H1 (cell line): ENCODE measurements at regions not wholly inside any gene's neighbourhood (a gene's known extent, or its start where the extent isn't known, plus 50 kb on each side); places are given as distances from the start of the nearest gene placed in this dataset.

Source experiments
- CTCF ChIA-PET: fragments of 300-600 bp; sonication (Branson Sonifier 250); formaldehyde crosslinking; loops from one replicate; lab custom pipeline; 2021; ENCODE audit not compliant: partially characterized antibody; lab: Charles Lee
- POLR2A ChIA-PET: fragments of 300-600 bp; sonication (Branson Sonifier 250); formaldehyde crosslinking; loops from one replicate; lab custom pipeline; 2021; ENCODE audit warnings: inconsistent platforms; ENCODE audit not compliant: partially characterized antibody; lab: Charles Lee
- DNase-seq, 2 experiments: peaks; one replicate each; pipeline versions ENCODE4 v3.0.0 to v3.0.0-alpha.2; 2010 to 2022; ENCODE audit warnings: low spot score in 2 of 2, low read depth in 1 of 2, mixed read lengths in 1 of 2
- FAIRE-seq: peaks from 2 replicates; lab custom pipeline; 2011; peaks lifted over from hg19 to GRCh38; lab: Jason Lieb, UNC
- H2AFZ ChIP-seq: 2 replicates; pipeline ENCODE4 v1.8.1; 2012; ENCODE audit warnings: low read length, inconsistent platforms
- H2AK5ac ChIP-seq: 2 replicates; pipeline ENCODE4 v1.6.1; 2013; ENCODE audit warnings: low read depth, low read length
- H2BK120ac ChIP-seq: replicated peaks from 2 replicates; pipeline ENCODE3; 2013; ENCODE audit warnings: low read depth, low read length, inconsistent platforms
- H2BK12ac ChIP-seq: 2 replicates; pipeline ENCODE4 v1.6.1; 2013; ENCODE audit warnings: low read depth, low read length
- H2BK15ac ChIP-seq: 2 replicates; pipeline ENCODE4 v1.6.1; 2013; ENCODE audit warnings: low read length
- H2BK20ac ChIP-seq: 2 replicates; pipeline ENCODE4 v1.6.1; 2013; ENCODE audit warnings: low read length
- H2BK5ac ChIP-seq: 2 replicates; pipeline ENCODE4 v1.6.1; 2013; ENCODE audit warnings: low read depth, low read length
- H3K14ac ChIP-seq: 2 replicates; pipeline ENCODE4 v1.6.1; 2013; ENCODE audit warnings: inconsistent platforms; ENCODE audit not compliant: insufficient read length
- H3K18ac ChIP-seq: 2 replicates; pipeline ENCODE4 v1.6.1; 2013; ENCODE audit warnings: low read length; ENCODE audit errors: extremely low read depth
- H3K23ac ChIP-seq: 2 replicates; pipeline ENCODE4 v1.6.1; 2013; ENCODE audit warnings: inconsistent platforms; ENCODE audit not compliant: insufficient read length
- H3K23me2 ChIP-seq: 2 replicates; pipeline ENCODE4 v1.6.1; 2013; ENCODE audit warnings: low read depth, low read length
- H3K27ac ChIP-seq: 2 replicates; pipeline ENCODE4 v1.6.1; 2011; ENCODE audit warnings: low read depth, low read length, inconsistent platforms
- H3K27me3 ChIP-seq, 4 experiments: replicated peaks in 1 of 4; 1 replicate in 1 of 4; 2 replicates in 3 of 4; pipeline versions ENCODE4 v1.6.1 to v1.8.1; 2011 to 2013; ENCODE audit warnings: low read length in 3 of 4, mild to moderate bottlenecking in 3 of 4, inconsistent platforms in 2 of 4, mixed read lengths in 2 of 4, moderate library complexity in 1 of 4; ENCODE audit not compliant: control insufficient read depth in 3 of 4, insufficient read depth in 3 of 4; ENCODE audit errors: extremely low read depth in 1 of 4
- H3K36me3 ChIP-seq, 4 experiments: 2 replicates each; pipeline versions ENCODE4 v1.6.1 to v1.8.1; 2011 to 2013; ENCODE audit warnings: mild to moderate bottlenecking in 4 of 4, low read length in 3 of 4, moderate library complexity in 2 of 4, control low read depth in 1 of 4, inconsistent platforms in 1 of 4; ENCODE audit not compliant: insufficient read depth in 4 of 4, control insufficient read depth in 2 of 4
- H3K4ac ChIP-seq: replicated peaks from 2 replicates; pipeline ENCODE3; 2013; ENCODE audit warnings: low read length, low read depth, mixed read lengths, inconsistent platforms; ENCODE audit not compliant: insufficient read length
- H3K4me1 ChIP-seq, 4 experiments: replicated peaks in 1 of 4; 1 replicate in 1 of 4; 2 replicates in 3 of 4; pipeline versions ENCODE4 v1.6.1 to v1.8.1; 2011 to 2013; ENCODE audit warnings: low read length in 3 of 4, inconsistent platforms in 2 of 4, mixed read lengths in 1 of 4; ENCODE audit not compliant: insufficient read depth in 4 of 4, control insufficient read depth in 3 of 4
- H3K4me2 ChIP-seq, 2 experiments: 2 replicates each; pipeline versions ENCODE4 v1.6.1 to v1.8.1; 2011 to 2013; ENCODE audit warnings: low read depth in 2 of 2, low read length in 2 of 2, control low read depth in 1 of 2, inconsistent platforms in 1 of 2, mild to moderate bottlenecking in 1 of 2; ENCODE audit not compliant: insufficient read depth in 1 of 2
- H3K4me3 ChIP-seq, 4 experiments: fragments of 200-600, 300-600 bp in 1 of 4; sonication (generic), shearing (Covaris generic), sonication (Bioruptor Twin) in 1 of 4; 2 replicates each; pipeline versions ENCODE4 v1.5.1 to v1.8.1; 2011 to 2016; ENCODE audit warnings: low read length in 4 of 4, low read depth in 3 of 4, control low read depth in 2 of 4, inconsistent platforms in 2 of 4, mild to moderate bottlenecking in 2 of 4, mixed read lengths in 1 of 4, moderate library complexity in 1 of 4; ENCODE audit not compliant: insufficient read depth in 2 of 4; ENCODE audit errors: extremely low read depth in 1 of 4
- H3K56ac ChIP-seq: replicated peaks from 2 replicates; pipeline ENCODE3; 2013; ENCODE audit warnings: low read depth, mild to moderate bottlenecking, mixed read lengths, low read length, inconsistent platforms; ENCODE audit not compliant: insufficient read length
- H3K79me1 ChIP-seq: 2 replicates; pipeline ENCODE4 v1.6.1; 2013; ENCODE audit warnings: low read depth, low read length, control low read depth
- H3K79me2 ChIP-seq, 2 experiments: 2 replicates each; pipeline versions ENCODE4 v1.6.1 to v1.8.1; 2012 to 2013; ENCODE audit warnings: low read length in 2 of 2, mild to moderate bottlenecking in 2 of 2, inconsistent platforms in 1 of 2; ENCODE audit not compliant: insufficient read depth in 2 of 2, control insufficient read depth in 1 of 2
- H3K9ac ChIP-seq, 4 experiments: replicated peaks in 1 of 4; 1 replicate in 1 of 4; 2 replicates in 3 of 4; pipeline versions ENCODE4 v1.6.1 to v1.8.1; 2011 to 2013; ENCODE audit warnings: low read depth in 3 of 4, low read length in 3 of 4, control low read depth in 2 of 4, mild to moderate bottlenecking in 2 of 4, moderate library complexity in 2 of 4, inconsistent platforms in 1 of 4; ENCODE audit errors: extremely low read depth in 1 of 4
- H3K9me3 ChIP-seq, 2 experiments: 2 replicates each; pipeline versions ENCODE4 v1.6.1 to v1.8.1; 2012 to 2013; ENCODE audit warnings: mild to moderate bottlenecking in 2 of 2, moderate library complexity in 2 of 2, control low read depth in 1 of 2, inconsistent platforms in 1 of 2, low read depth in 1 of 2, low read length in 1 of 2, mixed read lengths in 1 of 2; ENCODE audit not compliant: insufficient read depth in 2 of 2
- H4K20me1 ChIP-seq, 2 experiments: replicated peaks in 1 of 2; 2 replicates each; pipeline versions ENCODE3 to v1.8.1; 2011 to 2013; ENCODE audit warnings: inconsistent platforms in 2 of 2, low read length in 2 of 2, mild to moderate bottlenecking in 1 of 2; ENCODE audit not compliant: insufficient read depth in 2 of 2, control insufficient read depth in 1 of 2
- H4K5ac ChIP-seq: 2 replicates; pipeline ENCODE4 v1.6.1; 2013; ENCODE audit warnings: low read length, low read depth, mixed read lengths, inconsistent platforms; ENCODE audit not compliant: insufficient read length
- H4K8ac ChIP-seq: 2 replicates; pipeline ENCODE4 v1.8.0; 2013; ENCODE audit warnings: mild to moderate bottlenecking, moderate library complexity, low read length, inconsistent platforms; ENCODE audit not compliant: insufficient read depth; ENCODE audit errors: extremely low read depth
- H4K91ac ChIP-seq: replicated peaks from 2 replicates; pipeline ENCODE3; 2013; ENCODE audit warnings: low read length, mixed read lengths, inconsistent platforms; ENCODE audit not compliant: insufficient read length
- CEBPB ChIP-seq: IDR thresholded peaks from 2 replicates; pipeline ENCODE4 v1.6.1; 2012; ENCODE audit warnings: low read depth, low read length
- CHD1 ChIP-seq: IDR thresholded peaks from 2 replicates; pipeline ENCODE4 v1.6.1; 2012; ENCODE audit warnings: low read depth, low read length, improper control_type of control experiment
- CTBP2 ChIP-seq: IDR thresholded peaks from 2 replicates; pipeline ENCODE4 v1.7.0; 2011; ENCODE audit warnings: borderline replicate concordance, mild to moderate bottlenecking, moderate library complexity, mixed read lengths, low read length; ENCODE audit not compliant: insufficient read depth, insufficient read length
- EGR1 ChIP-seq: IDR thresholded peaks from 2 replicates; pipeline ENCODE4 v1.6.1; 2011; ENCODE audit warnings: low read depth, low read length, borderline replicate concordance
- HDAC6 ChIP-seq: IDR thresholded peaks from one replicate; pipeline ENCODE4 v1.7.1; 2012; ENCODE audit warnings: low read depth, mild to moderate bottlenecking, inconsistent platforms, low read length, moderate library complexity
- JUND ChIP-seq: IDR thresholded peaks from 2 replicates; pipeline ENCODE4 v1.6.1; 2011; ENCODE audit warnings: mild to moderate bottlenecking, improper control_type of control experiment, low read length
- KDM1A ChIP-seq: fragments of 200-600, 300-600 bp; sonication (generic); IDR thresholded peaks from 2 replicates; pipeline ENCODE4 v1.7.1; 2016; ENCODE audit warnings: mild to moderate bottlenecking, low read length, borderline replicate concordance
- POLR2AphosphoS5 ChIP-seq: IDR thresholded peaks from 2 replicates; pipeline ENCODE4 v1.6.1; 2011; ENCODE audit warnings: low read depth, low read length
- RXRA ChIP-seq: IDR thresholded peaks from 2 replicates; pipeline ENCODE4 v1.6.1; 2011; ENCODE audit warnings: low read depth, mild to moderate bottlenecking, low read length, moderate library complexity; ENCODE audit not compliant: insufficient read depth
- SAP30 ChIP-seq: fragments of 300-600 bp; sonication (generic); IDR thresholded peaks from 2 replicates; pipeline ENCODE4 v1.7.1; 2012; ENCODE audit warnings: low read length, moderate library complexity, mild to moderate bottlenecking, inconsistent platforms; ENCODE audit not compliant: insufficient read depth, insufficient replicate concordance
- SIX5 ChIP-seq: IDR thresholded peaks from 2 replicates; pipeline ENCODE4 v1.6.1; 2011; ENCODE audit warnings: mild to moderate bottlenecking, low read depth, low read length
- SP1 ChIP-seq: IDR thresholded peaks from 2 replicates; pipeline ENCODE4 v1.6.1; 2011; ENCODE audit warnings: low read depth, low read length
- TAF1 ChIP-seq: IDR thresholded peaks from 2 replicates; pipeline ENCODE4 v1.6.1; 2011; ENCODE audit warnings: mild to moderate bottlenecking, low read depth, low read length
- WGBS, 2 experiments: shearing (Covaris generic) in 1 of 2; methylation state at CpG; one replicate each; pipeline versions ENCODE4 v1.1.6 to v1.1.7; 2013 to 2015; ENCODE audit warnings: low lambda C conversion rate in 2 of 2, mixed read lengths in 2 of 2, inconsistent platforms in 1 of 2, low coverage in 1 of 2, missing lambda C conversion rate in 1 of 2; ENCODE audit not compliant: insufficient replicate concordance in 2 of 2, insufficient coverage in 1 of 2, insufficient read length in 1 of 2; ENCODE audit errors: extremely low coverage in 1 of 2, missing lambda C conversion rate in 1 of 2; 5-methylcytosine and 5-hydroxymethylcytosine counted together
- TF ChIP-seq, protein P1 (sequence below): IDR thresholded peaks from 2 replicates; pipeline ENCODE4 v1.6.1; 2012; ENCODE audit warnings: inconsistent platforms

DNA sequence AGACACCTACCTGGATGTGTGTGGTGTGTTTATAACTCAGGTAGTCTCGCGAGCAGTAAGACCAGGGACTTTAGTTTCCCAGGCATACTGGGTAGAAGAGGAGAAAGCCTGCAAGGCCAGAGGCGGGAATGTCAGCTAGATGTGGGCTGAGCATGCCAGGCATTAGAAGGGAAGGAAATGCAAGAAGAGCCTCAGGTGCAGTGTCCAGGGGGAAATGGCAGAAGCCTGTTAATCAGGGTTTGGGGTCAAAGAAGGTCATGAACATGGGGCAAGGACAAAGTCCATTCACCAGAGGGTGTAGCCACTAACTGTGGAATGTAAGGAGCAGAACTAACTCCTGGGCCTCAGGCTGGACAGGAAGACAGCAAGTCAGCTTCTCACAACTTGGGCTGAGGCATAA is 305.0 kb downstream of the SMOC2 start (continued):
- TF ChIP-seq EGR1: no peak

GRCh38 chr6:168744861-168745260 is 303.9 kb downstream of the SMOC2 start:
- Histone ChIP-seq H3K79me2 (no peaks in the 10 kb centered on the region), H3K4ac (no peak overlapping the region), H3K23me2 (no peaks in the 10 kb centered on the region), H4K91ac (no peak overlapping the region), H3K9ac (no peak overlapping the region), H2AK5ac (no peak overlapping the region), H3K18ac (no peak overlapping the region), H2BK120ac (no peak overlapping the region), H2AFZ (no peak overlapping the region), H3K36me3 (no peaks in the 10 kb centered on the region), H3K27ac (no peak overlapping the region), H3K4me1 (no peaks in the 10 kb centered on the region), H2BK20ac (no peak overlapping the region), H4K20me1 (no peaks in the 10 kb centered on the region), H3K23ac (no peak overlapping the region), H2BK15ac (no peak overlapping the region), H3K9me3 (no peaks in the 10 kb centered on the region; a peak in 1 of 4 replicates), H4K5ac (no peak overlapping the region), H3K4me2 (no peak overlapping the region), H3K79me1 (no peaks in the 10 kb centered on the region), H3K4me3 (no peak overlapping the region), H3K27me3 (no peaks in the 10 kb centered on the region), H2BK12ac (no peak overlapping the region), H2BK5ac (no peak overlapping the region), H3K56ac (no peak overlapping the region), H3K14ac (no peak overlapping the region), H4K8ac (no peak overlapping the region)
- ChIA-PET POLR2A (no interaction called here), CTCF (no interaction called here)
- DNase-seq: no peak
- 91% methylated on average over 3 of the region's 3 CpGs; no CpG with 5 or more reads in 1 of the 2 experiments for WGBS, 2 experiments
- FAIRE-seq: no peak
- no peak for TF ChIP-seq JUND
- TF ChIP-seq KDM1A: no peak
- no peak for TF ChIP-seq HDAC6
- no peak for TF ChIP-seq SP1
- no peak for TF ChIP-seq TAF1
- no peak for TF ChIP-seq CEBPB
- no peak for TF ChIP-seq POLR2AphosphoS5
- TF ChIP-seq SIX5: no peak
- TF ChIP-seq SAP30: no peak
- no peak for TF ChIP-seq RXRA
- TF ChIP-seq, protein P1, sequence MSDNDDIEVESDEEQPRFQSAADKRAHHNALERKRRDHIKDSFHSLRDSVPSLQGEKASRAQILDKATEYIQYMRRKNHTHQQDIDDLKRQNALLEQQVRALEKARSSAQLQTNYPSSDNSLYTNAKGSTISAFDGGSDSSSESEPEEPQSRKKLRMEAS: no peak
- TF ChIP-seq CHD1: no peak
- TF ChIP-seq CTBP2: no peak
